H9 (cell line): ENCODE measurements at regions not wholly inside any gene's neighbourhood (a gene's known extent, or its start where the extent isn't known, plus 50 kb on each side); places are given as distances from the start of the nearest gene placed in this dataset.

Experiments used
- DNase-seq: peaks from one replicate; pipeline ENCODE4 v3.0.0-alpha.2; 2017
- H2AFZ ChIP-seq: one replicate; pipeline ENCODE4 v1.6.1; 2013; ENCODE audit warnings: mild to moderate bottlenecking, low read length, control low read depth, moderate library complexity
- H2AK5ac ChIP-seq: 2 replicates; pipeline ENCODE4 v1.6.1; 2013; ENCODE audit warnings: low read length, control low read depth, mixed read lengths; ENCODE audit not compliant: insufficient read length
- H2BK120ac ChIP-seq: one replicate; pipeline ENCODE4 v1.6.1; 2013; ENCODE audit warnings: low read depth, mild to moderate bottlenecking, low read length, control low read depth, inconsistent platforms; ENCODE audit not compliant: poor library complexity, severe bottlenecking
- H2BK12ac ChIP-seq: 2 replicates; pipeline ENCODE4 v1.6.1; 2013; ENCODE audit warnings: low read length, control low read depth, mixed read lengths, low read depth; ENCODE audit not compliant: insufficient read length
- H2BK15ac ChIP-seq: 2 replicates; pipeline ENCODE4 v1.6.1; 2013; ENCODE audit warnings: low read depth, low read length, control low read depth
- H2BK20ac ChIP-seq: one replicate; pipeline ENCODE4 v1.6.1; 2013; ENCODE audit warnings: low read depth, mild to moderate bottlenecking, low read length, control low read depth, inconsistent platforms; ENCODE audit not compliant: poor library complexity, severe bottlenecking
- H2BK5ac ChIP-seq: 2 replicates; pipeline ENCODE4 v1.6.1; 2013; ENCODE audit warnings: low read length, control low read depth, mixed read lengths; ENCODE audit not compliant: insufficient read length
- H3K14ac ChIP-seq: 2 replicates; pipeline ENCODE4 v1.6.1; 2013; ENCODE audit warnings: low read length, control low read depth; ENCODE audit not compliant: insufficient read depth
- H3K18ac ChIP-seq: 2 replicates; pipeline ENCODE4 v1.6.1; 2013; ENCODE audit warnings: low read depth, mild to moderate bottlenecking, mixed read lengths, low read length, control low read depth; ENCODE audit not compliant: insufficient read length
- H3K23ac ChIP-seq: 2 replicates; pipeline ENCODE4 v1.6.1; 2013; ENCODE audit warnings: low read length, control low read depth, mixed read lengths, low read depth; ENCODE audit not compliant: insufficient read length
- H3K23me2 ChIP-seq: 2 replicates; pipeline ENCODE4 v1.6.1; 2013; ENCODE audit warnings: low read depth, mild to moderate bottlenecking, mixed read lengths, low read length, control low read depth; ENCODE audit not compliant: insufficient read length, poor library complexity, severe bottlenecking
- H3K27ac ChIP-seq: 2 replicates; pipeline ENCODE4 v1.5.1; 2013; ENCODE audit warnings: low read length, control low read depth, mixed read lengths, low read depth; ENCODE audit not compliant: insufficient read length
- H3K27me3 ChIP-seq: 2 replicates; pipeline ENCODE4 v1.6.1; 2013; ENCODE audit warnings: low read length, control low read depth, inconsistent platforms; ENCODE audit not compliant: insufficient read depth
- H3K4ac ChIP-seq: 2 replicates; pipeline ENCODE4 v1.6.1; 2013; ENCODE audit warnings: low read depth, mild to moderate bottlenecking, control low read depth, inconsistent platforms, low read length, moderate library complexity
- H3K4me1 ChIP-seq: 2 replicates; pipeline ENCODE4 v1.6.1; 2013; ENCODE audit warnings: low read length, control low read depth, inconsistent platforms; ENCODE audit not compliant: insufficient read depth
- H3K4me2 ChIP-seq: 2 replicates; pipeline ENCODE4 v1.6.1; 2013; ENCODE audit warnings: low read length, control low read depth, mixed read lengths; ENCODE audit not compliant: insufficient read length, insufficient read depth
- H3K56ac ChIP-seq: 2 replicates; pipeline ENCODE4 v1.6.1; 2013; ENCODE audit warnings: low read depth, mild to moderate bottlenecking, mixed read lengths, low read length, control low read depth; ENCODE audit not compliant: insufficient read length
- H3K79me1 ChIP-seq: 2 replicates; pipeline ENCODE4 v1.6.1; 2013; ENCODE audit warnings: low read depth, mild to moderate bottlenecking, moderate library complexity, low read length, control low read depth, inconsistent platforms; ENCODE audit not compliant: insufficient read depth, poor library complexity, severe bottlenecking
- H3K79me2 ChIP-seq: 2 replicates; pipeline ENCODE4 v1.6.1; 2013; ENCODE audit warnings: low read length, control low read depth, inconsistent platforms; ENCODE audit not compliant: insufficient read depth
- H3K9ac ChIP-seq: 2 replicates; pipeline ENCODE4 v1.6.1; 2013; ENCODE audit warnings: low read length, control low read depth, mixed read lengths; ENCODE audit not compliant: insufficient read length; ENCODE audit errors: extremely low read depth
- H3K9me3 ChIP-seq: one replicate; pipeline ENCODE4 v1.6.1; 2013; ENCODE audit warnings: low read depth, low read length, inconsistent platforms; ENCODE audit not compliant: control insufficient read depth
- H3T11ph ChIP-seq: one replicate; pipeline ENCODE4 v1.6.1; 2013; ENCODE audit warnings: mild to moderate bottlenecking, low read length, control low read depth, inconsistent platforms
- H4K20me1 ChIP-seq: one replicate; pipeline ENCODE4 v1.6.1; 2013; ENCODE audit not compliant: control insufficient read depth, insufficient read length, insufficient read depth
- H4K5ac ChIP-seq: 2 replicates; pipeline ENCODE4 v1.6.1; 2013; ENCODE audit warnings: low read depth, mild to moderate bottlenecking, mixed read lengths, low read length, control low read depth; ENCODE audit not compliant: insufficient read length
- H4K8ac ChIP-seq: replicated peaks from 2 replicates; pipeline ENCODE4 v1.6.1; 2013; ENCODE audit warnings: low read length, control low read depth, mixed read lengths, low read depth; ENCODE audit not compliant: insufficient read length
- H4K91ac ChIP-seq: 2 replicates; pipeline ENCODE4 v1.6.1; 2013; ENCODE audit warnings: low read depth, mild to moderate bottlenecking, moderate library complexity, mixed read lengths, low read length, control low read depth; ENCODE audit not compliant: insufficient read length
- H3K27ac Mint-ChIP-seq, 3 experiments: 2 replicates in 2 of 3; 3 replicates in 1 of 3; pipeline ENCODE4 v1.8.0; 2020 to 2021; ENCODE audit warnings: mixed read lengths in 3 of 3, mild to moderate bottlenecking in 1 of 3, moderate library complexity in 1 of 3
- H3K27me3 Mint-ChIP-seq: 2 replicates; pipeline ENCODE4 v1.8.0; 2021; ENCODE audit warnings: low read depth, mild to moderate bottlenecking, moderate library complexity, mixed read lengths
- H3K36me3 Mint-ChIP-seq, 3 experiments: 2 replicates in 2 of 3; 3 replicates in 1 of 3; pipeline ENCODE4 v1.8.0; 2020 to 2021; ENCODE audit warnings: low read depth in 3 of 3, mixed read lengths in 3 of 3; ENCODE audit not compliant: insufficient read depth in 1 of 3
- H3K4me1 Mint-ChIP-seq, 2 experiments: 2 replicates each; pipeline ENCODE4 v1.8.0; 2020; ENCODE audit warnings: mixed read lengths in 2 of 2
- H3K4me3 Mint-ChIP-seq, 2 experiments: 2 replicates in 1 of 2; 3 replicates in 1 of 2; pipeline ENCODE4 v1.8.0; 2020 to 2021; ENCODE audit warnings: mild to moderate bottlenecking in 2 of 2, mixed read lengths in 2 of 2, moderate library complexity in 1 of 2
- H3K9me3 Mint-ChIP-seq, 2 experiments: 2 replicates in 1 of 2; 3 replicates in 1 of 2; pipeline ENCODE4 v1.8.0; 2020; ENCODE audit warnings: mild to moderate bottlenecking in 2 of 2, mixed read lengths in 2 of 2, moderate library complexity in 1 of 2
- CTCF ChIP-seq: fragments of 200-600 bp; sonication (generic); conservative IDR thresholded peaks from 3 replicates; pipeline ENCODE4 v1.8.0; 2021; ENCODE audit warnings: antibody characterized with exemption, mild to moderate bottlenecking
- WGBS: extraction: QIAGEN DNeasy Blood & Tissue Kit; methylation state at CpG from one replicate; pipeline ENCODE4 v1.1.7; 2013; ENCODE audit warnings: missing lambda C conversion rate, low lambda C conversion rate, mixed read lengths; ENCODE audit not compliant: insufficient read length; ENCODE audit errors: extremely low coverage; 5-methylcytosine and 5-hydroxymethylcytosine counted together

DNA sequence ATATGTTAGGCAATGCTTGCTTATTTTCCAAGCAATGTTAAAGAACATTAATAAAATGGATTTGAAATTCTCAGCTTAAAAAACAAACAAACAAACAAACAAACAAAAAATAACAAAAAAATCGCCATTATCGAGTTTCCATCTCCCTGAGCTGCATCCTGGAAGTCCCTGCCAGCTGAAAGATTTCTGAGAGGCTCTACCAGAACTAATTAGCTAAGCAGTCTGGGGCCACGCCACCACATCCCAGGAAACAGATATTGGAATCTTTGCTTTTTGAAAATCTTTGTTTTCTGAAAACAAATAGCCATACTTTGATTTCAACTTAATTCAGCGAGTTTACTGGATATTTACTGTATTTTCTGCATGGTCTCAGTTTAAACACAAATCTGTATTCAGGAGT is 143.6 kb downstream of the LSMEM1 start:
- no peaks in the 10 kb centered on the region for H3K79me1 ChIP-seq
- H2BK5ac ChIP-seq, result no peak overlapping the region
- H3K27ac ChIP-seq, result no peak overlapping the region
- no CpG with 5 or more reads among the region's 4 CpGs for WGBS
- no peaks in the 10 kb centered on the region for H3K4me1 ChIP-seq
- no peak overlapping the region for H2AK5ac ChIP-seq
- H3K4ac ChIP-seq, result no peak overlapping the region
- no peak for TF ChIP-seq CTCF
- Mint-ChIP-seq H3K36me3 (peaks cover 0 to 9% (median 0%) of the 10 kb centered on the region in 3 experiments; a peak in 3 of 7 replicates), H3K4me1 (peaks cover 6% of the 10 kb centered on the region in 2 experiments; a peak in 1 of 4 replicates), H3K27me3 (no peaks in the 10 kb centered on the region), H3K4me3 (no peak overlapping the region), H3K27ac (no peak overlapping the region), H3K9me3 (peaks cover 3 to 12% of the 10 kb centered on the region in 2 experiments; a peak in 4 of 5 replicates)
- H2AFZ ChIP-seq, result no peak overlapping the region
- no peaks in the 10 kb centered on the region for H4K20me1 ChIP-seq
- H3K79me2 ChIP-seq, result no peaks in the 10 kb centered on the region
- no peak overlapping the region for H4K8ac ChIP-seq
- DNase-seq, result no peak
- no peak overlapping the region for H3K23ac ChIP-seq
- no peak overlapping the region for H3K14ac ChIP-seq
- H3K4me2 ChIP-seq, result no peak overlapping the region
- H3K23me2 ChIP-seq, result no peaks in the 10 kb centered on the region
- no peak overlapping the region for H4K5ac ChIP-seq
- H2BK20ac ChIP-seq, result no peak overlapping the region
- H3K56ac ChIP-seq, result no peak overlapping the region
- no peak overlapping the region for H3K18ac ChIP-seq
- no peak overlapping the region for H2BK12ac ChIP-seq
- H2BK120ac ChIP-seq, result no peak overlapping the region
- H3K9ac ChIP-seq, result no peak overlapping the region
- no peak overlapping the region for H3T11ph ChIP-seq
- H2BK15ac ChIP-seq, result no peak overlapping the region
- H3K9me3 ChIP-seq, result no peaks in the 10 kb centered on the region
- H4K91ac ChIP-seq, result no peak overlapping the region
- H3K27me3 ChIP-seq, result no peaks in the 10 kb centered on the region
